GM12864 (cell line): ENCODE measurements at regions not wholly inside any gene's neighbourhood (a gene's known extent, or its start where the extent isn't known, plus 50 kb on each side); places are given as distances from the start of the nearest gene placed in this dataset.
"Not testable (repeated sequence)": the region's sequence is repeated elsewhere in the genome, so short reads cannot be mapped to it uniquely, and the experiment has no call there.

Source experiments
- DNase-seq: peaks from one replicate; pipeline ENCODE4 v3.0.0-alpha.2; 2011; ENCODE audit warnings: low read depth
- H3K4me3 ChIP-seq: 2 replicates; pipeline ENCODE4 v1.5.1; 2011; ENCODE audit warnings: mild to moderate bottlenecking, low read depth, low read length, control low read depth
- TF ChIP-seq, protein P1 (sequence below): IDR thresholded peaks from 2 replicates; pipeline ENCODE4 v1.5.1; 2011; ENCODE audit warnings: low read depth, mild to moderate bottlenecking, moderate library complexity, low read length, control low read depth, inconsistent platforms; ENCODE audit errors: missing control alignments

DNA sequence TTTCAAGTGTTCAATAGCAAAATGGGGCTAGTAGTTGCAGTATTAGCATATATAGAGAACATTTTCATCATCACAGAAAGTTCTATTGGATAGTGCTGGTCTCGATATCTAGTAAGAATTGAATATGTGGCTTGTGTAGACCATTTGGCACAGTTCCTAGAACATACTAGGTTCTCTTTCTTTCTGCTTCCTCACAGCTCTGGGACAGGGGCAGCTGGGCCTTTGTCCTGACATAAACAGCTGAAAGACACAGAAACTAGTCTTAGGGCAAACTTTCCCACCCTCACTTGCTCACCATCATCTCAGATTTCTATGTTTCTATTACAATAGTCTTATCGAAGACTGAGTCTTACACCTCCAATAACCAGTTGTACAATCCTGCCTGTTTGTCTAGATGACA, 63.7 kb upstream of the DLG1 start:
- H3K4me3 ChIP-seq, result no peak overlapping the region
- DNase-seq, result no peak
- TF ChIP-seq, protein P1, sequence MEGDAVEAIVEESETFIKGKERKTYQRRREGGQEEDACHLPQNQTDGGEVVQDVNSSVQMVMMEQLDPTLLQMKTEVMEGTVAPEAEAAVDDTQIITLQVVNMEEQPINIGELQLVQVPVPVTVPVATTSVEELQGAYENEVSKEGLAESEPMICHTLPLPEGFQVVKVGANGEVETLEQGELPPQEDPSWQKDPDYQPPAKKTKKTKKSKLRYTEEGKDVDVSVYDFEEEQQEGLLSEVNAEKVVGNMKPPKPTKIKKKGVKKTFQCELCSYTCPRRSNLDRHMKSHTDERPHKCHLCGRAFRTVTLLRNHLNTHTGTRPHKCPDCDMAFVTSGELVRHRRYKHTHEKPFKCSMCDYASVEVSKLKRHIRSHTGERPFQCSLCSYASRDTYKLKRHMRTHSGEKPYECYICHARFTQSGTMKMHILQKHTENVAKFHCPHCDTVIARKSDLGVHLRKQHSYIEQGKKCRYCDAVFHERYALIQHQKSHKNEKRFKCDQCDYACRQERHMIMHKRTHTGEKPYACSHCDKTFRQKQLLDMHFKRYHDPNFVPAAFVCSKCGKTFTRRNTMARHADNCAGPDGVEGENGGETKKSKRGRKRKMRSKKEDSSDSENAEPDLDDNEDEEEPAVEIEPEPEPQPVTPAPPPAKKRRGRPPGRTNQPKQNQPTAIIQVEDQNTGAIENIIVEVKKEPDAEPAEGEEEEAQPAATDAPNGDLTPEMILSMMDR, result no peak

DNA sequence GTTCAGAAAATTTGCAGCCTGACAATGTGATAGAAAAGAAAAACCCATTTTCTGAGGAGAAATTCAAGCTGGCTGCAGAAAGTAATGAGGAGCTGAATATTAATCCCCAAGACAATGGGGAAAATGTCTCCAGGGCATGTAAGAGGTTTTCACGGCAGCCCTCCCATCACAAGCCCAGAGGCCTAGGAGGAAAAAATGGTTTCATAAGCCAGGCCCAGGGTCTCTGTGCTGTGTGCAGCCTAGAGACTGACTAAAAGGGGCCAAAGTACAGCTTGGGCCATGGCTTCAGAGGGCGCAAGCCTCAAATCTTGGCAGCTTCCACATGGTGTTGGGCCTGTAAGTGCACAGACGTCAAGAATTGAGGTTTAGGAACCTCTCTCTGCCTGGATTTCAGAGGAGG, 61.7 kb upstream of the DLG1 start:
- not testable (repeated sequence) for DNase-seq

DNA sequence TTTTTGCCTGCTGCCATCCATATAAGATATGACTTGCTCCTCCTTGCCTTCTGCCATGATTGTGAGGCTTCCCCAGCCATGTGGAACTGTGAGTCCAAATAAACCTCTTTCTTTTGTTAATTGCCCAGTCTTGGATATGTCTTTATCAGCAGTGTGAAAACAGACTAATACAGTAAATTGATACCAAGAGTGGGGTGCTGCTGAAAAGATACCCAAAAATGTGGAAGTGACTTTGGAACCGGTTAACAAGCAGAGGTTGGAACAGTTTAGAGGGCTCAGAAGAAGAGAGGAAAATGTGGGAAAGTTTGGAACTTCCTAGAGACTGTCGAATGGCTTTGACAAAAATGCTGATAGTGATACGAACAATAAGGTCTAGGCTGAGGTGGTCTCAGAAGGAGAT, 61.1 kb upstream of the DLG1 start:
- DNase-seq, result not testable (repeated sequence)

More for the DNA sequence above, 61.7 kb upstream of the DLG1 start:
- not testable (repeated sequence) for H3K4me3 ChIP-seq

DNA sequence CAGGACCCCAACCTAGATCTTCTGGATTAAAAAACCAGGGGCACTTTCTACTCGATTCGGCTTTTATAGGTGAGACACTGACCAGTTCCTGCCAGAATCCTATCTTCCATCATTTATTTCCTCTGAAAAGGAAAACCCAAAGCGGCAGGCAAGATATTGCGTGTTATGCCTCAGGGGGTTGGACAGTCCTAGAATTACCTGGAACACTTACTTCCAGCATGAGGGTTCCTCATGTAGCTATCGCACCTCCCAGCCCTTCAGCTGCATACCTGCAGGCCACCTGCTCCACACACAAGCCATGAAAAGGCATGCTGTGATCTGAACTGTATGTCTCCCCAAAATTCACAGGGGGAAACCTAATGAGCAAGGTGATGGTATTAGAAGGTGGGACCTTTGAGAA, 58.3 kb upstream of the DLG1 start:
- DNase-seq, result no peak
- TF ChIP-seq, protein P1, result no peak

More for the DNA sequence above, 61.1 kb upstream of the DLG1 start:
- H3K4me3 ChIP-seq, result not testable (repeated sequence)

DNA sequence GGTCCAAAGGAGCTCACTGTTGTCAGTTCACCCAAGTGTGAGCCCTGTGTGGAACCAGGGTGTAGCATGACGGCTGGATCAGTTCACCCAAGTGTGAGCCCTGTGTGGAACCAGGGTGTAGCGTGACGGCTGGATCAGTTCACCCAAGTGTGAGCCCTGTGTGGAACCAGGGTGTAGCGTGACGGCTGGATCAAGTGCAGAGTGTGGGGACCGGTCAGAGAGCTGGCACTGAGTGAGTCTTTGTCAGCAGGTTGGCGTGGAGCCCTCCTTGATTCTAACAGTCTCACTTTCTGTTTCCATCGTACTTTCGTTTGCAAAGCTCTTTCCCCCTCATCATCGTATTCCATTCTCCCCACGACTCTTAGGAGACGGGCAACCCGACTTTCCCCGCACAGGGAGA, 57.9 kb upstream of the DLG1 start:
- no peak for DNase-seq
- TF ChIP-seq, protein P1, result no peak
- no peak overlapping the region for H3K4me3 ChIP-seq

More for the DNA sequence above, 58.3 kb upstream of the DLG1 start:
- H3K4me3 ChIP-seq, result no peak overlapping the region

DNA sequence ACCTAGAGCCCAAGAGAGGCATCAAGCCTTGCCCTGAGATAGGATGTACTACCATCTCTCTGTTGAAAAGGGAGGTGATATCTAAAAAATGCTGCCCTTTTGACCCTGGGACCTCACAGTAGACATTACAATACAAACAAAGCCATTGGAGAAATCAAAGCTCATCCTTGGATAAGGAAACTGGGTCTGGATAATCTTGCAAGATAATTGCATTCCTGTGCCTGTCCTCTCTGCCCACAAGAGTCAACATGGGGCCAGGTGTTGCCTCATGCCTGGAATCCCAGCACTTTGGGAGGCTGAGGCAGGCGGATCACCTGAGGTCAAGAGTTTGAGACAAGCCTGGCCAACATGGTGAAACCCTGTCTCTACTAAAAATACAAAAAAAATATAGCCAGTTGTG, 57.3 kb upstream of the DLG1 start:
- DNase-seq, result no peak
- TF ChIP-seq, protein P1, result no peak

DNA sequence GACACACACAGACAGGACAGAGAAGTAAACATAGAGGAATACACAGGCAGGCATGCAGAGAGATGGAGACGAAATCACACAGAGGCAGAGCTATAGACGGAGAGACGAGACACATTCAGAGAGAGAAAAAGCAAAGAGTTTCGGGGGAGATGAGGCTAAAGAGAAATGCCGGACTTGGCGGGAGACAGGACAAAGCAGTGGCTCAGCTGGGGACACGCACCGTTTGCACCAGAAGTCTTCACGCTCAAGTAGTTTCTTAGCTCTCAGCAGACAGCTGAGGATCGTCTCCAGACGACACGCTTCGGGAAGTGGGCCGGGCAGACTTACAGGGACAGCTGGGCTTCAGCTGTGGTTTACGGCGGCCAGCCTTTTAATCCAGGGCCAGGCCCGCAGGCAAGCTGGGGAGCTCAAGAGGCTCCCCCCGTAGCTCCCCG, 56.2 kb upstream of the DLG1 start:
- H3K4me3 ChIP-seq, result no peak overlapping the region
- DNase-seq, result no peak
- TF ChIP-seq, protein P1, result no peak

More for the DNA sequence above, 57.3 kb upstream of the DLG1 start:
- no peak overlapping the region for H3K4me3 ChIP-seq

DNA sequence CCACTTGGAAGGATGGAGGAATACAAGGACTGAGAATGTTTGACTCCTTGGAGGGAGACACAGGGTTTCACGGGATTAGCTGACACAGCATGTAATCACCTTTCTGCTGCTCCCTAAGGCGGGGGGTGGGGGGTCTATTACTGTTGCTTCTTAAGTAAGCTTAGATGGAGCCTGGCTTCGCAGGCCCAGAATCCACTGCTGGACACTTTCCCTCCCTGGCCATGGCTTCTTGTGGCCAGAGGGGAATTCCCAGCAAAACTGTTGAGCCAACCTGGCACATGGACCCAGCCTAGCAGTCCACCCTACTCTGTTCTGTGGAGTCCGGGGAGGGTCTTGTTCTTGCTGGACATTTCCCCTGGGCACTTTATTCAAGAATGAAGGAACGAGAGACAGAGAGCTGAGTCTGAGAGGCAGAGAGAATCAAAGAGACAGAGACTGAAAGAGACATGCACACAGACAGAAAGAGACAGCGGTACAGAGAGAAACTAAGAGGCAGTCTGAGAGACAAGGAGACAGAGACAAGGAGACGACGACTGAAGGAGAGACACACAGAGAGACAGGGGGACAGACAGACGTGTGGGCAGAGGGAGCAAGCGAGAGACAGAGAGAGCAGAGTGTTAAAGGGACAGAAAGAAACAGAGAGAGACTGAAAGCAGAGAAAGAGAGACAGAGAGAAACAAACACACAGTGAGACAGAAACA, 55.6 kb upstream of the DLG1 start:
- no peak for DNase-seq
- H3K4me3 ChIP-seq, result no peak overlapping the region
- TF ChIP-seq, protein P1, result no peak
